PC-9 (cell line): ENCODE measurements at regions not wholly inside any gene's neighbourhood (a gene's known extent, or its start where the extent isn't known, plus 50 kb on each side); places are given as distances from the start of the nearest gene placed in this dataset.

Source experiments
- BruUV-seq: library from RNA; stranded (reverse); fragments of 400-500 nt; replicated peaks from 2 replicates; lab custom pipeline; 2021; lab: Mats Ljungman, UMichigan
- CTCF ChIA-PET: fragments of 300-600 bp; sonication (Branson Sonifier 250); formaldehyde crosslinking; loops from one replicate; lab custom pipeline; 2022; ENCODE audit warnings: antibody characterized with exemption; lab: Charles Lee
- POLR2A ChIA-PET: fragments of 300-600 bp; sonication (Branson Sonifier 250); formaldehyde crosslinking; loops from one replicate; lab custom pipeline; 2022; ENCODE audit warnings: antibody characterized with exemption; ENCODE audit not compliant: unreplicated experiment; lab: Charles Lee
- DNase-seq, 2 experiments: peaks; one replicate each; pipeline versions ENCODE4 v3.0.0 to v3.0.0-alpha.2; 2015 to 2022; ENCODE audit warnings: mixed read lengths in 1 of 2
- H2AFZ ChIP-seq: fragments of 200-600 bp; sonication (generic); 2 replicates; pipeline ENCODE4 v1.8.1; 2017; ENCODE audit warnings: antibody characterized with exemption
- H3F3A ChIP-seq: fragments of 200-600 bp; sonication (generic); 2 replicates; pipeline ENCODE4 v1.8.1; 2017; ENCODE audit warnings: antibody characterized with exemption, mild to moderate bottlenecking, low read depth; ENCODE audit not compliant: insufficient read depth
- H3K27ac ChIP-seq: fragments of 200-600 bp; sonication (generic); 2 replicates; pipeline ENCODE4 v1.6.1; 2016; ENCODE audit warnings: mixed run types
- H3K27me3 ChIP-seq: fragments of 200-600 bp; sonication (generic); 2 replicates; pipeline ENCODE4 v1.6.1; 2016; ENCODE audit warnings: low read depth, mixed run types; ENCODE audit not compliant: insufficient read depth
- H3K36me3 ChIP-seq: fragments of 200-600 bp; sonication (generic); 2 replicates; pipeline ENCODE4 v1.6.1; 2016; ENCODE audit warnings: low read depth, mixed run types
- H3K4me1 ChIP-seq: fragments of 200-600 bp; sonication (generic); replicated peaks from 2 replicates; pipeline ENCODE4 v1.6.1; 2016; ENCODE audit warnings: mixed run types; ENCODE audit not compliant: insufficient read depth
- H3K4me2 ChIP-seq: fragments of 200-600 bp; sonication (generic); 2 replicates; pipeline ENCODE4 v1.6.1; 2017; ENCODE audit warnings: mixed run types
- H3K4me3 ChIP-seq: fragments of 200-600 bp; sonication (generic); 2 replicates; pipeline ENCODE4 v1.6.1; 2016; ENCODE audit warnings: mixed run types
- H3K79me2 ChIP-seq: fragments of 200-600 bp; sonication (generic); 2 replicates; pipeline ENCODE4 v1.6.1; 2017; ENCODE audit warnings: low read depth, mixed run types
- H3K9me2 ChIP-seq: fragments of 200-600 bp; sonication (generic); 2 replicates; pipeline ENCODE4 v1.8.1; 2017; ENCODE audit warnings: mild to moderate bottlenecking; ENCODE audit not compliant: insufficient read depth
- H3K9me3 ChIP-seq: fragments of 200-600 bp; sonication (generic); 2 replicates; pipeline ENCODE4 v1.8.1; 2016; ENCODE audit warnings: low read depth; ENCODE audit not compliant: insufficient read depth
- H4K20me1 ChIP-seq: fragments of 200-600 bp; sonication (generic); 2 replicates; pipeline ENCODE4 v1.8.1; 2017; ENCODE audit not compliant: insufficient read depth
- EZH2 ChIP-seq: fragments of 200-600 bp; sonication (generic); IDR thresholded peaks from 2 replicates; pipeline ENCODE4 v1.8.0; 2017; ENCODE audit warnings: antibody characterized with exemption, low read depth
- intact Hi-C: fragments of 100-400 bp; cut with micrococcal nuclease; formaldehyde crosslinking; loops from one replicate; pipeline ENCODE4 v1.10.0; 2022; ENCODE audit not compliant: unreplicated experiment
- TF ChIP-seq, protein P1 (sequence below): fragments of 200-600 bp; sonication (generic); conservative IDR thresholded peaks from 2 replicates; pipeline ENCODE4 v1.6.1; 2017; ENCODE audit warnings: mixed run types, antibody characterized with exemption, mild to moderate bottlenecking, moderate library complexity

DNA sequence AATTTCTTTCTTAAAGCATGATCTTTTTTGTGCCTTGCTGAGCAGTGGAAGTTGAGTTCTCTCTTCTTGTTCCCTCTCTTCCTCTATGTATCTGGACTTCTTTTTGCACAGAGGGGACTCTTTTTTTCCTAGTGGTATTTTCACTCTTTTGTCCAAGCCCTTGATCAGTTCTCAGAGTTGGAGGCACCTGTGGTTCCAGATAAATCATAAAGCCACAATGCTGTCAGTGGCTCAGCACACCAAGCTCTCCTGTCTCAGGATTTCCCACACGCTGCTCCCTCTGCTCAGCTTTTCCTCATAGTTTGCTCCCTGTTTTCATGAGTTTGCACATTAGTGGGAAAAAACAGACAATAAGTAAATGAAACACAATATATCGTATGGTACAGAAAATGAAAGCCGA is 110.3 kb upstream of the ZNF608 start:
- Histone ChIP-seq H2AFZ (no peak overlapping the region), H3K4me2 (no peak overlapping the region)
- CTCF ChIA-PET: no interaction called here

DNA sequence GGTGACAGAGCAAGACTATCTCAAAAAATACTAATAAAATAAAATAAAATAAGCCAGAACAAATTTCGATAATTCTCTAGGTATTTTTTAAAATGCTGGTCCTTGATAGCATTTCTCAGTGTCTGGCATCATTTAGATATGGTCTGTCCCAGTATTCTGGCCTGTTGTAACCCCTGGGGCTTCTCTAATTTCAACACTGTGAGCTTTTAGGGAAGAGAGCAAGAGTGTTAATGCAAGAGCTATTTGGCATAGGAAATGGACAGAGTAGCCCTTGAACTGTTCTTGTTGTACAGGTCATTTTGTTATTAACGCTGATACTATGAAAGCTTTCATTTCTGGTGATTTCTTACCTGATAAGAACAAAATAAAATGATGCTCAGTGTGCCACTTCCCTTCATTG is 112.2 kb upstream of the ZNF608 start:
- CTCF ChIA-PET: no interaction called here
- TF ChIP-seq EZH2: no peak
- TF ChIP-seq, protein P1, sequence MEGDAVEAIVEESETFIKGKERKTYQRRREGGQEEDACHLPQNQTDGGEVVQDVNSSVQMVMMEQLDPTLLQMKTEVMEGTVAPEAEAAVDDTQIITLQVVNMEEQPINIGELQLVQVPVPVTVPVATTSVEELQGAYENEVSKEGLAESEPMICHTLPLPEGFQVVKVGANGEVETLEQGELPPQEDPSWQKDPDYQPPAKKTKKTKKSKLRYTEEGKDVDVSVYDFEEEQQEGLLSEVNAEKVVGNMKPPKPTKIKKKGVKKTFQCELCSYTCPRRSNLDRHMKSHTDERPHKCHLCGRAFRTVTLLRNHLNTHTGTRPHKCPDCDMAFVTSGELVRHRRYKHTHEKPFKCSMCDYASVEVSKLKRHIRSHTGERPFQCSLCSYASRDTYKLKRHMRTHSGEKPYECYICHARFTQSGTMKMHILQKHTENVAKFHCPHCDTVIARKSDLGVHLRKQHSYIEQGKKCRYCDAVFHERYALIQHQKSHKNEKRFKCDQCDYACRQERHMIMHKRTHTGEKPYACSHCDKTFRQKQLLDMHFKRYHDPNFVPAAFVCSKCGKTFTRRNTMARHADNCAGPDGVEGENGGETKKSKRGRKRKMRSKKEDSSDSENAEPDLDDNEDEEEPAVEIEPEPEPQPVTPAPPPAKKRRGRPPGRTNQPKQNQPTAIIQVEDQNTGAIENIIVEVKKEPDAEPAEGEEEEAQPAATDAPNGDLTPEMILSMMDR: no peak

More for the DNA sequence above, 110.3 kb upstream of the ZNF608 start:
- no peak for DNase-seq
- Histone ChIP-seq H4K20me1 (no peaks in the 10 kb centered on the region), H3K36me3 (no peaks in the 10 kb centered on the region), H3F3A (no peaks in the 10 kb centered on the region), H3K79me2 (no peaks in the 10 kb centered on the region), H3K27me3 (no peaks in the 10 kb centered on the region), H3K27ac (no peak overlapping the region), H3K4me3 (no peak overlapping the region), H3K4me1 (no peaks in the 10 kb centered on the region), H3K9me3 (no peaks in the 10 kb centered on the region), H3K9me2 (no peaks in the 10 kb centered on the region)
- no TSS peak for BruUV-seq
- POLR2A ChIA-PET: no interaction called here
- intact Hi-C loops: no loop called here
- TF ChIP-seq, protein P1: no peak
- TF ChIP-seq EZH2: no peak

DNA sequence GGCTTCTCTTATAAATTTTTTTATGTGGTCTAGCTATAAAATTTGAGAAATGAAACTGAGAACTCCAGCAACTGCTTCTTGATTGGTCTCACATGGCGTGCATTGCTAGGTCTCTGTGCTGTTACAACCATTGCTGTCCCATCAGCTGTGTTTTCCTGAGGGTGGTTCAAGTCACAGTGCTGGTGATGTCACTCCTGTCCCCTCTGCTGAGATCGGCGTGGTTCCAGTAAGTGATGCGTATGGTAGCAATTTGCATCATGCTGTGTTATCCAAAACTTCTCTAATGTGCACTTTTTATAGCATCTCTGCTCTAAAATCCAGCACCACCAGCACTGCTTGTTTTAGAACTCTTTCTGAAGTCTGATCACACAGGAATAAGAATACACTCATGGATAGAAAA is 112.6 kb upstream of the ZNF608 start:
- no peak for DNase-seq
- Histone ChIP-seq H3F3A (no peaks in the 10 kb centered on the region), H3K4me3 (no peak overlapping the region), H3K27ac (no peak overlapping the region), H3K4me1 (no peaks in the 10 kb centered on the region), H3K27me3 (no peaks in the 10 kb centered on the region), H2AFZ (no peak overlapping the region), H3K36me3 (no peaks in the 10 kb centered on the region), H3K9me2 (no peaks in the 10 kb centered on the region), H3K9me3 (no peaks in the 10 kb centered on the region), H3K79me2 (no peaks in the 10 kb centered on the region), H3K4me2 (no peak overlapping the region), H4K20me1 (no peaks in the 10 kb centered on the region)
- TF ChIP-seq, protein P1: no peak
- TF ChIP-seq EZH2: no peak
- POLR2A ChIA-PET: no interaction called here
- intact Hi-C loops: no loop called here
- no TSS peak for BruUV-seq
- CTCF ChIA-PET: no interaction called here

More for the DNA sequence above, 112.2 kb upstream of the ZNF608 start:
- H3K9me3 ChIP-seq: no peaks in the 10 kb centered on the region
- no peak overlapping the region for H3K4me3 ChIP-seq
- no peaks in the 10 kb centered on the region for H3K36me3 ChIP-seq
- no peak overlapping the region for H2AFZ ChIP-seq
- no peak overlapping the region for H3K4me2 ChIP-seq
- intact Hi-C loops: no loop called here
- no peaks in the 10 kb centered on the region for H3F3A ChIP-seq
- H3K4me1 ChIP-seq: no peaks in the 10 kb centered on the region
- no peak for DNase-seq
- H3K9me2 ChIP-seq: no peaks in the 10 kb centered on the region
- no peaks in the 10 kb centered on the region for H4K20me1 ChIP-seq
- H3K79me2 ChIP-seq: no peaks in the 10 kb centered on the region
- no peak overlapping the region for H3K27ac ChIP-seq
- POLR2A ChIA-PET: no interaction called here
- BruUV-seq: no TSS peak
- no peaks in the 10 kb centered on the region for H3K27me3 ChIP-seq
